ENCODE measurements at regions not wholly inside any gene's neighbourhood (a gene's known extent, or its start where the extent isn't known, plus 50 kb on each side); places are given as distances from the start of the nearest gene placed in this dataset.

- DNase-seq = no peak
- intact Hi-C loops (cut with DNase I) = no loop called here
- ATAC-seq = no peak
These were observed 49.8 kb upstream of the FCN1 start for GRCh38 chr9:134967547-134967930.

GRCh38 chr9:134968011-134968822 lies 50.5 kb upstream of the FCN1 start:
- ATAC-seq = no peak
- intact Hi-C loops (cut with DNase I) = no loop called here

GRCh38 chr9:134968823-134969090 lies 51.0 kb upstream of the FCN1 start:
- no peak for ATAC-seq
- intact Hi-C loops (cut with DNase I) = no loop called here
- DNase-seq = no peak

More at GRCh38 chr9:134968011-134968822, 50.5 kb upstream of the FCN1 start:
- DNase-seq = no peak

GRCh38 chr9:134969156-134970045 lies 51.7 kb upstream of the FCN1 start:
- DNase-seq (no peak), ATAC-seq (no peak)
- intact Hi-C loops (cut with DNase I) = no loop called here

DNA sequence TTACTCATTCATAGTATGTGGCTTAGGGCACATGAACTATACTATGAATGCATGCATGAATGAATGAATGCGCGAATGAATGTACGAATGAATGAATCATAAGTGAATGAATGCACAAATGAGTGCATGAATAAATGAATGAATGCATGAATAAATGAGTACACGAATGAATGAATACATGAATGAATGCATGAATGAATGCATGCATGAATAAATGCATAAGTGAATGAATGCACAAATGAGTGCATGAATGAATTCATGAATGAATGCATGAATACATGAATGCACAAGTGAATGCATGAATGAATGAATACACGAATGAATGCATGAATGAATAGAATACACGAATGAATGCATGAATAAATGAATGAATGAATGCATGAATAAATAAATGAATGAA lies 52.5 kb upstream of the FCN1 start:
- DNase-seq = no peak
- ATAC-seq = no peak
- intact Hi-C loops (cut with DNase I) = no loop called here

DNA sequence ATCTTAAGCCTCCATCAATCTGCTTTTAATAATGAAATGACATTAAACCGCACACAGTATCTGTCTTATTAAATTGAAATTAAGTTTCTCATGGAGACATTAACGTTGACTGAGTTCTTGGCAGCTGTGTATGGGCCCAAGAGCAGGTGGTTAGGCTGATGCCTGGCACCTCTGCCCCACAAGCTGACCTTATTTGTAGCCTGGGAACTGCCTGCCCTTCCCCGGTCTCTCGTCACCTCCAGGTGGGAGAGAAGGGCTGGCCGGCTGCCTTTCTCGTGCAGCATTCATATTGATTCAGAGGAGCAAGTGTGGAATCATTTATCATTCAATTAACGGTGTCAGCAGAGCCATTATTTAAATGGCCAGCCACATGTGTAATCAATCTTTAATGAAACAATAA lies 53.0 kb upstream of the FCN1 start:
- ATAC-seq (no peak), DNase-seq (no peak)
- intact Hi-C loops (cut with DNase I) = no loop called here

DNA sequence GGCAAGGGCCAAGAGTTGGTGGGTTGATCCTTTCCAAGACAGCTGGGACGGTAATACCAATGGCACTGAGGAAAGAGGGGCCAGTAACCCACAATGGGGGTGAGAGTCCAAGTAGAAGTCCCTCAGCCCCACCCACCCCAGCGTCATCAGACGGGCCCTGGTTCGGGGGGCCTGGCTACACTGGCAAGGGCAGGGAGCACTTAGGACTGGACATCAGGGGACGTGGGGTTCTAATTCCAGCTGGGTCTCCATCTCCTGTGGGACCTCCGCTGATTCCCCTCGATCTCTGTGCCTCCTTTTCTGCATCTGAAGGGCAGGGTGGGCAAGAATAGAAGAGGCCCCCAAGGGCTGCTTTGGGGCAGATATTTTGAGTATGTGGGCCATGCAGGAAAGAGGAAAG lies 53.5 kb upstream of the FCN1 start:
- intact Hi-C loops (cut with DNase I) = no loop called here
- DNase-seq (no peak), ATAC-seq (no peak)

- intact Hi-C loops (cut with DNase I) = no loop called here
- ATAC-seq (no peak), DNase-seq (no peak)
These were observed 54.0 kb upstream of the FCN1 start for GRCh38 chr9:134971696-134972095.

- ATAC-seq (no peak), DNase-seq (no peak)
These were observed 54.4 kb upstream of the FCN1 start for GRCh38 chr9:134972140-134972539.

GRCh38 chr9:134975253-134975652 lies 57.5 kb upstream of the FCN1 start:
- intact Hi-C loops (cut with DNase I) = no loop called here
- ATAC-seq (no peak), DNase-seq (no peak)

More at GRCh38 chr9:134972140-134972539, 54.4 kb upstream of the FCN1 start:
- intact Hi-C loops (cut with DNase I) = no loop called here

- DNase-seq = no peak
- no peak for ATAC-seq
- intact Hi-C loops (cut with DNase I) = no loop called here
These were observed 58.7 kb upstream of the FCN1 start for GRCh38 chr9:134976403-134976802.

GRCh38 chr9:134978272-134978671 lies 60.6 kb upstream of the FCN1 start:
- DNase-seq (no peak), ATAC-seq (no peak)
- intact Hi-C loops (cut with DNase I) = no loop called here

DNA sequence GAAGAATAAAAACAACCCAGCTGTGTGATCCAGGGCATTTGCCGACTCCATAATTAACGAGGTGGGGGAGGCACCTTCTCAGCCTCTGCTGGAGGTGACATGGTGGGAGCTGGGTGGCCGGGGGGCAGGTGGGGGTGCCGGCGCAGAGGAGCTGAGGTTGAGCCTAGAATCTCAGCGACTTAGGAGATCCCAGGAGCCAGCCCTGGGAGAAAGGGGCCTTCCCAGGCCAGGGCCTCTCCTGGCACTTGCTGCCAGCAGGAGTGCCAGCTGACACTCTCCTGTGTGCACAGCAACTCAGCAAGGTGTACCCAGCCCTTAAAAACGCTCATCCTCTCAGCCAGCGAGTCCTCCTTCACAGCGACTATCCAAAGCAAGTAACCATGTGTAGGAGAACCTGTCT lies 62.8 kb upstream of the FCN1 start:
- ATAC-seq (no peak), DNase-seq (no peak)
- intact Hi-C loops (cut with DNase I) = loop anchor here (5.0 kb wide), 4 partner anchors 198 to 283 kb away; no protein-coding TSS in a partner anchor

GRCh38 chr9:134980991-134981390 lies 63.3 kb upstream of the FCN1 start:
- DNase-seq (no peak), ATAC-seq (no peak)
- intact Hi-C loops (cut with DNase I) = loop anchor here (5.0 kb wide), 4 partner anchors 199 to 284 kb away; no protein-coding TSS in a partner anchor

DNA sequence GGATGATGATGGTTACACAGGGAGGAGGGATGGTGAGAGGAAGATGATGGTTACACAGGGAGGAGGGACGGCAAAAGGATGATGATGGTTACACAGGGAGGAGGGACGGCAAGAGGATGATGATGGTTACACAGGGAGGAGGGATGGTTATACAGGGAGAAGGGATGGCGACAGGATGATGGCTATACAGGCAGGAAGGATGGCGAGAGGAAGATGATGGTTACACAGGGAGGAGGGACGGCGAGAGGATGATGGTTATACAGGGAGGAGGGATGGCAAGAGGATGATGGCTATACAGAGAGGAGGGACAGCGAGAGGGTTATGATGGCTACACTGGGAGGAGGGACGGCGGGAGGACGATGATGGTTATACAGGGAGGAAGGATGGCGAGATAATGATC lies 64.1 kb upstream of the FCN1 start:
- no peak for ATAC-seq
- no peak for DNase-seq
- intact Hi-C loops (cut with DNase I) = loop anchor here (5.0 kb wide), 4 partner anchors 200 to 285 kb away; no protein-coding TSS in a partner anchor

DNA sequence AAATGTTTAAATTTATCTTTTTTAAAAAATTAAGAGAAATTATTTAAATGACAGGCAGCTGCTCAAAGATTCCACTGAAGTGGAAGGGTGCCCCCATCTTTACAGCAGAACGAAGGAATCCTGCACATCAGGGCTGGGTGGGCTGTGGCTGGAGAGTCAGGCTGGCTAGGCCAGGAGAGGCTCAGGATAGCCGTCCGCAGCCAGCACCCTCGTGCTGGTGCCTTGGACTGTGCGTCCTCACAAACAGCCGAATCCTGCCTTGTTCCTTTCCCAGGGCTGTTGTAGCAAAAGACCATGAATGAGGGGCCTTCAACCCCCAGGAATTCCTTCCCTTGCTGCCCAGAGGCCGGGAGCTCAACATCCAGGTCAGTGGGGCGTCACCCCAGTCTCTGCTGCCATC lies 64.6 kb upstream of the FCN1 start:
- DNase-seq = no peak
- no peak for ATAC-seq
- intact Hi-C loops (cut with DNase I) = loop anchor here (5.0 kb wide), 4 partner anchors 200 to 285 kb away; no protein-coding TSS in a partner anchor

GRCh38 chr9:134983074-134983473 lies 65.4 kb upstream of the FCN1 start:
- intact Hi-C loops (cut with DNase I) = loop anchor here (5.0 kb wide), 4 partner anchors 201 to 286 kb away; no protein-coding TSS in a partner anchor
- peak; percentile 44 for DNase-seq

GRCh38 chr9:134983506-134984371 lies 66.0 kb upstream of the FCN1 start:
- intact Hi-C loops (cut with DNase I) = loop anchor here (5.0 kb wide), 4 partner anchors 201 to 286 kb away; no protein-coding TSS in a partner anchor
- ATAC-seq (no peak), DNase-seq (no peak)

More at GRCh38 chr9:134983074-134983473, 65.4 kb upstream of the FCN1 start:
- peak in 1 of 2 donors; percentile 16 for ATAC-seq

All from left cardiac atrium (tissue), 4 donors.